GM13977 (cell line): ENCODE measurements at regions not wholly inside any gene's neighbourhood (a gene's known extent, or its start where the extent isn't known, plus 50 kb on each side); places are given as distances from the start of the nearest gene placed in this dataset.
"Not testable (repeated sequence)": the region's sequence is repeated elsewhere in the genome, so short reads cannot be mapped to it uniquely, and the experiment has no call there.

Experiments used
- DNase-seq: peaks from one replicate; pipeline ENCODE4 v3.0.0; 2012; ENCODE audit warnings: low spot score
- in situ Hi-C: fragments of 300-500 bp; cut with MboI; formaldehyde crosslinking; loops from one replicate; pipeline ENCODE4 v1.12.0; 2022; ENCODE audit warnings: low sequenced_read_pairs, low pct_unique_long_range_greater_than_20kb, mixed read lengths, inconsistent platforms; ENCODE audit not compliant: unreplicated experiment
- TF ChIP-seq, protein P1 (sequence below): IDR thresholded peaks from 2 replicates; pipeline ENCODE4 v1.5.1; 2012; ENCODE audit warnings: mild to moderate bottlenecking, control low read depth; ENCODE audit not compliant: insufficient read depth; ENCODE audit errors: extremely low read depth, missing control alignments

DNA sequence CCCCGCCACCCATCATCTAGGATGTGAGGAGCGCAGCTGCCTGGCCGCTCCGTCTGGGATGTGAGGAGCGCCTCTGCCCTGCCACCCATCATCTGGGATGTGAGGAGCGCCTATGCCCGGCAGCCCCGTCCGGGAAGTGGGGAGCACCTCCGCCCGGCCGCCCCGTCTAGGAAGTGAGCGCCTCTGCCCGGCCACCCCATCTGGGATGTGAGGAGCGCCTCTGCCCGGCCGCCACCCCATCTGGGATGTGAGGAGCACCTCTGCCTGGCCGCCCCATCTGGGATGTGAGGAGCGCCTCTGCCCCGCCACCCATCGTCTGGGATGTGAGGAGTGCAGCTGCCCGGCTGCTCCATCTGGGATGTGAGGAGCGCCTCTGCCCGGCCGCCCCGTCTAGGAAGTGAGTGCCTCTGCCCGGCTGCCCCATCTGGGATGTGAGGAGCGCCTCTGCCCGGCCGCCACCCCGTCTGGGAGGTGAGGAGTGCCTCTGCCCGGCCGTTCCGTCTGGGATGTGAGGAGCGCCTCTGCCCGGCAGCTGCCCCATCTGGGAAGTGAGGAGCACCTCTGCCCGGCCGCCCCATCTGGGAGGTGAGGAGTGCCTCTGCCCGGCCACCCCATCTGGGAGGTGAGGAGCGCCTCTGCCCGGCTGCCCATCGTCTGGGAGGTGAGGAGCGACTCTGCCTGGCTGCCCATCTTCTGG lies 1086.5 kb downstream of the TYW1 start:
- DNase-seq, in situ Hi-C loops: not testable (repeated sequence)

DNA sequence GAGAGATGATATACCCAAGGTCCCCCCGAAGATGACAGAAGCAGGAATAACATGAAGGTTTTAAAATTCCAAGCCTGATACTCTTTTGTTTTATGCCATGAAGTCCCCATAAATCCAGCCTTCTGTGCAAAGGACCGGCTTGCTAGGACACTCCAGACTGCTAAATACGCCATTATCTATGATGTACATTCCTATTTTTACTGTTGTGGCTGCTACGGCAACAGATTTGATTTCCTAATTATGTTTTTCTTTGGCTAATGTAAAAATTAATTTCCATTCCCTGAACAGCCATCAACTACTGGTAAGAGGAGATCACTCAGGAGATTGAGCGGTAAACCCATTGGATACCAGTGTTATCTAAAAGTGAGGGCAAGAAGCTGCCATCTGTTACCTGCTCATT lies 1090.8 kb downstream of the TYW1 start:
- TF ChIP-seq, protein P1, sequence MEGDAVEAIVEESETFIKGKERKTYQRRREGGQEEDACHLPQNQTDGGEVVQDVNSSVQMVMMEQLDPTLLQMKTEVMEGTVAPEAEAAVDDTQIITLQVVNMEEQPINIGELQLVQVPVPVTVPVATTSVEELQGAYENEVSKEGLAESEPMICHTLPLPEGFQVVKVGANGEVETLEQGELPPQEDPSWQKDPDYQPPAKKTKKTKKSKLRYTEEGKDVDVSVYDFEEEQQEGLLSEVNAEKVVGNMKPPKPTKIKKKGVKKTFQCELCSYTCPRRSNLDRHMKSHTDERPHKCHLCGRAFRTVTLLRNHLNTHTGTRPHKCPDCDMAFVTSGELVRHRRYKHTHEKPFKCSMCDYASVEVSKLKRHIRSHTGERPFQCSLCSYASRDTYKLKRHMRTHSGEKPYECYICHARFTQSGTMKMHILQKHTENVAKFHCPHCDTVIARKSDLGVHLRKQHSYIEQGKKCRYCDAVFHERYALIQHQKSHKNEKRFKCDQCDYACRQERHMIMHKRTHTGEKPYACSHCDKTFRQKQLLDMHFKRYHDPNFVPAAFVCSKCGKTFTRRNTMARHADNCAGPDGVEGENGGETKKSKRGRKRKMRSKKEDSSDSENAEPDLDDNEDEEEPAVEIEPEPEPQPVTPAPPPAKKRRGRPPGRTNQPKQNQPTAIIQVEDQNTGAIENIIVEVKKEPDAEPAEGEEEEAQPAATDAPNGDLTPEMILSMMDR = no peak
- no peak for DNase-seq
- in situ Hi-C loops = no loop called here

DNA sequence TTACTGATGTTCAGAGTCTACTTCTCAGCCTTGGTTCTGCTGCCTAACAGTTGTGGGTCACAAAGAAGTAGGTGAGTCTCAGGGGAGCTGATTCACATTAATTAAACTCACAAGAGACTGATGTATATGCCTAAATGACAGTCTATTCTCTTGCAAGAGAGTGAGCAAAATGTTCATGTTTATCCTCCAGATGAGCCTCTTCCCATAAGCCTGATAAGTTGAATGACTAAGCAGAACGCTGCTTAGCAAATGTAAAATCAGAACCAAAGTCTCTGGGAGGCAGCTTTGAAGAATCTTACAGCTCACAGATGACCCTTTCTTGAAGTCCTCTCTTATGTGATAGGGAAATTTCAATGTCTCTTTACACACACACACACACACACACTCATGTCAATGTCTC lies 1092.2 kb downstream of the TYW1 start:
- in situ Hi-C loops = no loop called here
- TF ChIP-seq, protein P1 = no peak
- DNase-seq = no peak

DNA sequence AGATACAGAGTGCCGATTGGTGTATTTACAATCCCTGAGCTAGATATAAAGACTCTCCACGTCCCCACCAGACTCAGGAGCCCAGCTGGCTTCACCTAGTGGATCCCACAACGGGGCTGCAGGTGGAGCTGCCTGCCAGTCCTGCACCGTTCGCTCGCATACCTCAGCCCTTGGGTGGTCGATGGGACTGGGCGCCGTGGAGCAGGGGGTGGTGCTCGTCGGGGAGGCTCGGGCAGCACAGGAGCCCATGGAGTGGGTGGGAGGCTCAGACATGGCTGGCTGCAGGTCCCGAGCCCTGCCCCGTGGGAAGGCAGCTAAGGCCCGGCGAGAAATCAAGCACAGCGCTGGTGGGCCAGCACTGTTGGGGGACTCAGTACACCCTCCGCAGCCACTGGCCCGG lies 1093.6 kb downstream of the TYW1 start:
- DNase-seq, in situ Hi-C loops: not testable (repeated sequence)

GRCh38 chr7:68103319-68103718 lies 1106.7 kb downstream of the TYW1 start:
- no peak for DNase-seq
- in situ Hi-C loops = no loop called here
- TF ChIP-seq, protein P1 = no peak

- TF ChIP-seq, protein P1 = no peak
- DNase-seq = no peak
Observed at GRCh38 chr7:68107261-68107660, 1110.6 kb downstream of the TYW1 start.

GRCh38 chr7:68107968-68108367 lies 1111.3 kb downstream of the TYW1 start:
- TF ChIP-seq, protein P1 = no peak
- DNase-seq = no peak
- in situ Hi-C loops = no loop called here

More at GRCh38 chr7:68107261-68107660, 1110.6 kb downstream of the TYW1 start:
- in situ Hi-C loops = no loop called here

- TF ChIP-seq, protein P1 = no peak
- no peak for DNase-seq
- in situ Hi-C loops = no loop called here
Observed at GRCh38 chr7:68109299-68109698, 1112.7 kb downstream of the TYW1 start.
